Anterior cingulate cortex (tissue), 58 donors: ENCODE measurements at regions not wholly inside any gene's neighbourhood (a gene's known extent, or its start where the extent isn't known, plus 50 kb on each side); places are given as distances from the start of the nearest gene placed in this dataset.
A peak's percentile ranks its signal among the peaks of the same experiment; 100 is the strongest.
"Not testable (repeated sequence)": the region's sequence is repeated elsewhere in the genome, so short reads cannot be mapped to it uniquely, and the experiment has no call there.

Experiments
- DNase-seq, 58 donors: peaks; one replicate each; lab custom pipeline; 2025; lab: John Stamatoyannopoulos, UW

DNA sequence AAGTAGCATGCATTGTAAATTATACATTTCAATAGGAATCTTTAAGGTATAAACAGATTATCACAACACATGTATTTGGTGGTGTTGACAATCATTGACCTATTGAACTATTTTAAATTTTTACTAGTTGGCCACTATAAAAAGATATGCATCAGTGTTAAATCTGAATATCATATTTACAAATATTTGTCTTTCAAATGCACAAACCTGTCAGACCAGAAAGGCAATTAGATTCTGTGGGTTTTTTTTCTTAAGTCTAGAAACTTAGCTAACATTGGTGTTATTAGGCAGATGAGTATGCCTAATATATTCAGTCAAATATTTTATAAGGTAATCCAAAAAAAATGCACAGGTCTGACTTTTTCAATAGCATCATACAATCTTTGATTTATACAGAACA, 241.4 kb upstream of the DGKB start:
- no peak for DNase-seq

- DNase-seq = no peak
These were observed 240.6 kb upstream of the DGKB start for GRCh38 chr7:15143121-15143520.

GRCh38 chr7:15140431-15140830, 237.9 kb upstream of the DGKB start:
- DNase-seq = no peak

DNA sequence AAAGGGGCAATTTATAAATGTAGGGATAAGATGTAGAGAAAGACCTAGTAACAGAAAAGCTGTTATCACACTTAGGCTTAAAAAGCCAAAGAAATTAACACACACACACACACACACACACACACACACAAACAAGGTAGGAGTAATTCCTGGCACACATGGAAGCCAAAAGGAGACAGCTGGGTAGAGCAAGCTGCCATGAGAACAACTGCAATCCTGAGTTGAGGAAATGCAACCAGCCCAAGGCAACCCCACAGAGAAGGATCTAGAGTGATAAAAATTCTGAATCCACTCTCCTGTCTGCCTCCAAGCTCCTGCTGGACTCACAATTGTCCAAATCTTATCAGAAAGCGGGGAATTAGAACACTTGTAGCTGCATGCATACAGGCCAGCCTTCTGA, 229.1 kb upstream of the DGKB start:
- DNase-seq = peak in 7 of 58 donors; percentile 1 to 44 (median 3)

GRCh38 chr7:15130666-15131541, 228.4 kb upstream of the DGKB start:
- DNase-seq = no peak

DNA sequence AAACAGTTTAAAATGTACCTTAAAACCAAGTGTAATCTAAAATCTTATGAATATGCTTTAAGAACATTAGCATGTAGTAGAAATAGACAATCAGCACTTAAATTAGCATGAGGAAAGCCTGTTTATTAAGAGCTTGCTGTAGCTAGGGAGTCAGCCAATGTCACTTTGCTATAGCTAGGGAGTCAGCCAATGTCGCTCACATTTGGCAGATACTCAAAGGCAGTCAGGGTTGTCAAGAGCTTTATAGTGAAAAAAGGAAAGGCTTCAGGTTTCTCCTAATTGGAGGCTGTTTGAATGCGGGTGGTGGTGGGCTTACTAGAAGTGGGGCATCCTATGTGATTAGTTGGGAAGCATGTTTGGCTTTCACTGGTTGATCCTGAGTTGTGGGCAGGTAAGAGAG, 226.2 kb upstream of the DGKB start:
- no peak for DNase-seq

DNA sequence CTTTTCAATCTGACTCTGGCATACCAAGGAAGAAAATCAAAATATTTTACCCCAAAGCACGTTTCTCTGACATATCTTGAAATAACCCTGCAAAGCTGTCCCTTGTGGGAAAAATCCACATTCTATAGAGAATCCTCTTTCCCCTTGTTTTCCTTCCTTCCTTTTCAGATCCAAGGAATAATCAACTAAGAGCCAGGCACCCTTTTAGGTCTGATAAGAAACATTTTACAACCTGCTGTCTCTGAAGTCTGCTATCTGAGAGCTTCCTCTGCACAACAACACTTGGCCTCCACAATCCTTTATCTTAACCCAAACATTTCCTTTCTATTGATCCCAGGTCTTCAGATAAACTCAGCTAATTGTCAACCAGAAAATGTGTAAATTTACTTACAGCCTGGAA, 224.1 kb upstream of the DGKB start:
- not testable (repeated sequence) for DNase-seq

GRCh38 chr7:15123901-15124300, 221.3 kb upstream of the DGKB start:
- no peak for DNase-seq

- DNase-seq = no peak
These were observed 211.2 kb upstream of the DGKB start for GRCh38 chr7:15113752-15114151.

DNA sequence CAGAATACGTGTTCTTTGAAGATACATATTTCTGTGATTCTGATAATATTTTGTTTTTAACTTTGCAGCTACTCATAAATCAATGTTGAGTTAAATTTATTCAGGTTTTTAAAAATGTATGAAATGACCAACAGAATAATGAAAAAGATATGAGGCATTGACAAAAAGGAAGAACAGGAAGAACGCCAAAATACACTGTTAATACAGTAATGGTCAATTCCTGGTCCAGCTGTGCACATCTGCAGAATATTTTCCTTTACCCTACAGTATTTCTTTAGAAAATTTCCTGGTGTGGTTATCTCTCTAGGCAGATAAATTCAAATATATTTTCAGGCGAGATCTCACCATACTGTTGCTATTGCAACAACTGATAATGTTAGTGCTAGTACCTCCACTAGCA, 203.2 kb upstream of the DGKB start:
- DNase-seq = no peak

GRCh38 chr7:15104411-15105092, 202.0 kb upstream of the DGKB start:
- DNase-seq = no peak

DNA sequence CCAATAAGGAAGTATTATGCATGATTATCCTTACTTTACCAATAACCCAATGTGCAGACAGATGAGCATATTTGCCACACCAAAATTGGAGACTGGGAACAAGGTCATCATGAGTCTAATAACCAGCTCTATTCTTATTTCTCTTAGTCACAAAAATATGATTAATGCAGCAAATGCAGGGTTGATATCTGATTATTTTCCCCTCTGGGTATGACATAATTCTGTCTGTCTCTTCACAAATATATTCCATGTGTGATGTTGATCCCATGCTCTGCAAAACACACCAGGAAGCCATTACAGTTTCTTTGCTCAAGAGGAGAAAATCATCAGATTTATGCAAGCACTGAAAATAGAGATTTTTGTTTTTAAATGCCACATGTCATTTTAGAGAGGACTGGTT, 196.5 kb upstream of the DGKB start:
- DNase-seq = no peak

DNA sequence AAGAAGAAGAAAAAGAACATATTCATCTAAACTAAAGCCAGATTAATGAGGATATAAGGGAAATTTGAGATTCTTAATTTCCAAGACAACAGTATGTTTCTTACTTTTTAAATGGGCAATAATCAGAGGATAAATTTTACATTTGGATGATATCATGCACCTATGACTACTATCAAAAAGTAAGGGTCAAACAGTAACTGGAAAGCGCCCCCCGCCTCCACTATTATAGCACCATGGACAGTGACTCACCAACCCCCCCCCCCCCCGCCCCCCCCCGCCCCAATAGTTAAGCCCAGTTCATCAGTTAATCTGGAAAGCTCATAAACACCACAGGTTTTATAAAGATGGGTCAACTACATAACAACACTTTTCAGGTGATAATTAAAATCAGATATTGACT, 194.3 kb upstream of the DGKB start:
- no peak for DNase-seq

GRCh38 chr7:15094989-15095388, 192.4 kb upstream of the DGKB start:
- no peak for DNase-seq

DNA sequence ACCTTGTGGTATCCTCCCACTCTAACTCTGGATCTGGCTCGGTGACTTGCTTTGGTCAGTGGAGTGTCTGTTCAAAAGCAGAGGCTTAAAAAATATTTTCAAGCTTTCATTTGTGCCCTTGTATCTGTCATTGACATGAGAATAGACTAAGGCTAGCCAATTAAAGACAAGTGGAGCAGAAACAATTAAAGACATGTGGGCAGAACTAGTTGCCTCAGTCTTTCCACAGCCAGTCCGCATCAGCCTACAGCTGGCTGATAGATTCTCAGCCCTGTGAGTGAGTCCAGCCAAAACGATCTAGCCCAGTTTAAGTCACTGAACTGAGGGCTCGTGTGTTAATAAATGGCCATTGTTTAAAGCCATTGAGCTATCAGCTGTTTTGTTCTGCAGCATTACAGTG, 185.2 kb upstream of the DGKB start:
- DNase-seq = peak in 2 of 58 donors; percentile 0 to 1

- DNase-seq = no peak
These were observed 184.3 kb upstream of the DGKB start for GRCh38 chr7:15086862-15087261.

DNA sequence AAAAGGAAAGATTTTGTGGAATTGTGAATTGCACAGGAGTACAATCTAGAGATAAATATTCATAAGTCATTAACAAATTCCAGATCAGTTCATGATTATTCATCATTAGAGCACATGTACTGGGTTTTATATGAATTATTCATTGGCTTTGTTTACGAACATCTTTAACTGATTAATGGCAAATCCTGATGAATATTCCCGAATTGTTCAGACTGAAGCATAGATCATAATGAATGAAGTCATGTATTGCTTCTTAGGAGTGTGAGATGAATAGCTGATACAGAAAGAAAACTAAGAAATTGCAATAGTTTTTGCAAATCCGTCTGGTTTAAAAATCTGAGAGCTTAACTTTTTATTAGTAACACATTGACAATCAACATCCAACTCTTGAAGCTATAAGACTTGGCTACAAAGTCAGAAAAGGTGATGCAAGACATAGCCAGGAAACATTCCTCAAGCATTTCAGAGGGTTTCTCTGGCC, 183.6 kb upstream of the DGKB start:
- DNase-seq = no peak

DNA sequence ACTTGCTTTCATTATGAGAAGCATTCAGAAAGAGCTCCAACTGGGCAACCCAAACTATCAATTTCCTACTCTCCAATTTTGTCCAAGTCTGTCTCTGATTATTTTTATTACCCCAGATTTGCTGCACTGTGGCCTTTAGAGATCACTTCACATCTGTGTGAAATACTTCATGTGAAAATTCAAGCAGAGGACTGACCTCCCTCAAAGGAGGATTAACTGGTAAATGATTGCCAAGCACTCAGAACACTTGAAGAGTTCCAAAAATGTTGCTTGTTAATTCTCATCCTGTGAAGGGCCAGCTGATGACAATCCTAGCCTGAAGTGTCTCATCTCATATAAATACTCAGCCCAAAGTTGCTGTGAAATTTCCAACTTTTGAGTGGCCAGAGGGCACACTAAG, 182.8 kb upstream of the DGKB start:
- no peak for DNase-seq

GRCh38 chr7:15084368-15084767, 181.8 kb upstream of the DGKB start:
- no peak for DNase-seq

DNA sequence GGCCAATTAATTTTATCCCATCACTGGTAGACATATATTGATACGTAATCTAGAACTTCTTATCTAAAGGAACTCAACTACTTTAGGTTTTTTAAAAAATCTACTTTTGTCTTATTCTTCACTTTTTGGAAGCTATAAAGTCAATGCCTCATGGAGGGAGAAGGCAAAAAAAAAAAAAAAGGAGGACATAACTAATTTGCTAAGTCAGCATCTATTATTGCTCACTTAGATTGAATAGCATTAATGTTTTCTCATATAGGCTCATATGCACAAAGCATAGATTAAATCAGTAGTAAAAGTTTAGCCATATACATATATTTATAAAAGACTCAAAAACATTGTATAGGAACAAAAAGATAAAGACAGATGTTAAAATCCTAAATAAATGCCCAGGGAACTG, 179.3 kb upstream of the DGKB start:
- no peak for DNase-seq

DNA sequence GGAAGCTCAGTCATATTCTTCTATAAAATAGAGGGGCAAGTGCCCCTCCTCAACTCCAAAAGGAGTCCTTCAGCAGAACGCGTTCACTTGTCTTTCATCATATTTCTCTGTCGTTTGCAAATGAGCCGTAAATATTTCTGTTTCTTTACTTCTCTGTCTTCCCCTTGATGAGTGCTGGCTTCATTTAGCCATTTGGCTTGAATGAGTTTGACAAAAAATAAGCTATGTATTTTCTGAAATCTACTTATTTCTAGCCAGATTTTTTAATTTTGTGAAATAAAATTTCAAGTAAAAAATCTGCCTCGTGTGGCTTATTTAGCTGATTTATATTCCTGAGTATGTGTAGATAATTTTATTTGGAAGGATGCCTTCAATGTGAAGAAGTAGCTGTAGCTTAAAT, 170.8 kb upstream of the DGKB start:
- no peak for DNase-seq

DNA sequence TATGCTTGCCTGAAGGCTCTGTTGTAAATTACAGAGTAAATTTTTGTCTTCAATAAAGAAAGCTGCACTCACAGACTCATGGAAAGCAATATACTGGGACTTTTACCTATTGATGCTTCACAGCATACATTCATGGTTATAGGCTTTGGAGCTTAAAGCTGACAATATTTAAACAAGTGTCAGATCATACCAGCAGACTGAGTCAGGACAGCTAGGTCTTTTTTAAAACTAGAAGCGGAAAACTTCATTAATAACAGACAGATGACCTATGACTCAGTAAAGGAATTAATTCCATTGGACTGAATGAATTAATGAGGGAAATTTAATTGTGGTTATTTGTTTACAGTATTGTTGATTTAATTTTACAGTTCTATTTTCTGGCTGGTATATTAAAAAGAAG, 165.8 kb upstream of the DGKB start:
- no peak for DNase-seq
